HG03342 (cell line): ENCODE measurements at regions not wholly inside any gene's neighbourhood (a gene's known extent, or its start where the extent isn't known, plus 50 kb on each side); places are given as distances from the start of the nearest gene placed in this dataset.
A peak's percentile ranks its signal among the peaks of the same experiment; 100 is the strongest.
"Not testable (repeated sequence)": the region's sequence is repeated elsewhere in the genome, so short reads cannot be mapped to it uniquely, and the experiment has no call there.

Source experiments
- ATAC-seq: cut with Tn5 transposase; IDR thresholded peaks from one replicate; pipeline ENCODE4 v1.9.1; 2021; ENCODE audit warnings: mild to moderate bottlenecking, moderate library complexity; ENCODE audit not compliant: unreplicated experiment

GRCh38 chr4:71841336-71841735, 57.5 kb upstream of the GC start:
- ATAC-seq: no peak

GRCh38 chr4:71847300-71847699, 63.4 kb upstream of the GC start:
- ATAC-seq: no peak

GRCh38 chr4:71855944-71856343, 72.1 kb upstream of the GC start:
- ATAC-seq: no peak

- ATAC-seq: no peak
Measured at GRCh38 chr4:71857713-71858451, 74.0 kb upstream of the GC start.

- no peak for ATAC-seq
Measured at GRCh38 chr4:71860643-71861042, 76.8 kb upstream of the GC start.

- ATAC-seq: no peak
Measured at GRCh38 chr4:71862315-71862714, 78.4 kb upstream of the GC start.

GRCh38 chr4:71863457-71863856, 79.6 kb upstream of the GC start:
- no peak for ATAC-seq

- no peak for ATAC-seq
Measured at GRCh38 chr4:71864380-71864779, 80.5 kb upstream of the GC start.

- no peak for ATAC-seq
Measured at GRCh38 chr4:71866212-71866885, 82.5 kb upstream of the GC start.

GRCh38 chr4:71867598-71867997, 83.7 kb upstream of the GC start:
- ATAC-seq: no peak

GRCh38 chr4:71870456-71870855, 86.6 kb upstream of the GC start:
- ATAC-seq: no peak

- ATAC-seq: no peak
Measured at GRCh38 chr4:71872221-71872620, 88.3 kb upstream of the GC start.

- no peak for ATAC-seq
Measured at GRCh38 chr4:71872767-71873415, 89.0 kb upstream of the GC start.

GRCh38 chr4:71878376-71878775, 94.5 kb upstream of the GC start:
- no peak for ATAC-seq

GRCh38 chr4:71882113-71882841, 98.4 kb upstream of the GC start:
- no peak for ATAC-seq

GRCh38 chr4:71900366-71900765, 116.5 kb upstream of the GC start:
- ATAC-seq: not testable (repeated sequence)

- not testable (repeated sequence) for ATAC-seq
Measured at GRCh38 chr4:71905594-71905993, 121.7 kb upstream of the GC start.

GRCh38 chr4:71906096-71906495, 122.2 kb upstream of the GC start:
- no peak for ATAC-seq

- ATAC-seq: no peak
Measured at GRCh38 chr4:71907071-71907470, 123.2 kb upstream of the GC start.

- ATAC-seq: peak; percentile 64
Measured at GRCh38 chr4:71907782-71908181, 123.9 kb upstream of the GC start.

- no peak for ATAC-seq
Measured at GRCh38 chr4:71913275-71913674, 118.5 kb upstream of the NPFFR2 start.
